ENCODE measurements at regions not wholly inside any gene's neighbourhood (a gene's known extent, or its start where the extent isn't known, plus 50 kb on each side); places are given as distances from the start of the nearest gene placed in this dataset.

DNA sequence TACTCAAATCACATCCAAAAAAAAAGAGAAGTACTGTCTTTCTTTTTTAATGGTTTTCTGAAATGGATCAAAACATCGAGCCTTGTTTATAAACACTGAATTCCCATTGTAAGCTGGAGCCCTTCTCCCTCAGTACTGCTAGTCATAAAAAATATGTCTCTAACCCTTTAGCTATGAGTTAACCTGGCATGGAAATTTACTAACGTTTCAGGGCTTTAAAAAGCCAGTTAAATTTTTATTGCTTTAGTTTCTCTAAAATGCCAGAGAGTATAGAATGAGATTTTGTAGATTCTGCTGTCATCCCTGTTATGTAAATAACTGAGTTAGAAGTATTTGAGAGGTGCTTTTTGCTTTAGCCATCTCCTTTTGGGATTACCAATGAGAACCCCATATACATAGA, 528.3 kb downstream of the EFNB2 start:
- Mint-ChIP-seq H3K9me3 (no peaks in the 10 kb centered on the region), H3K27me3 (ENCODE audit: low read depth) (peaks cover 4% of the 10 kb centered on the region), H3K4me3 (no peak overlapping the region), H3K4me1 (no peaks in the 10 kb centered on the region), H3K27ac (no peak overlapping the region), H3K36me3 (ENCODE audit: low read depth) (no peaks in the 10 kb centered on the region)
- TF ChIP-seq, protein P1, sequence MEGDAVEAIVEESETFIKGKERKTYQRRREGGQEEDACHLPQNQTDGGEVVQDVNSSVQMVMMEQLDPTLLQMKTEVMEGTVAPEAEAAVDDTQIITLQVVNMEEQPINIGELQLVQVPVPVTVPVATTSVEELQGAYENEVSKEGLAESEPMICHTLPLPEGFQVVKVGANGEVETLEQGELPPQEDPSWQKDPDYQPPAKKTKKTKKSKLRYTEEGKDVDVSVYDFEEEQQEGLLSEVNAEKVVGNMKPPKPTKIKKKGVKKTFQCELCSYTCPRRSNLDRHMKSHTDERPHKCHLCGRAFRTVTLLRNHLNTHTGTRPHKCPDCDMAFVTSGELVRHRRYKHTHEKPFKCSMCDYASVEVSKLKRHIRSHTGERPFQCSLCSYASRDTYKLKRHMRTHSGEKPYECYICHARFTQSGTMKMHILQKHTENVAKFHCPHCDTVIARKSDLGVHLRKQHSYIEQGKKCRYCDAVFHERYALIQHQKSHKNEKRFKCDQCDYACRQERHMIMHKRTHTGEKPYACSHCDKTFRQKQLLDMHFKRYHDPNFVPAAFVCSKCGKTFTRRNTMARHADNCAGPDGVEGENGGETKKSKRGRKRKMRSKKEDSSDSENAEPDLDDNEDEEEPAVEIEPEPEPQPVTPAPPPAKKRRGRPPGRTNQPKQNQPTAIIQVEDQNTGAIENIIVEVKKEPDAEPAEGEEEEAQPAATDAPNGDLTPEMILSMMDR (IDR thresholded peaks at IDR 0.05; ENCODE audit: unreplicated experiment in 3 of 3), result no peak

DNA sequence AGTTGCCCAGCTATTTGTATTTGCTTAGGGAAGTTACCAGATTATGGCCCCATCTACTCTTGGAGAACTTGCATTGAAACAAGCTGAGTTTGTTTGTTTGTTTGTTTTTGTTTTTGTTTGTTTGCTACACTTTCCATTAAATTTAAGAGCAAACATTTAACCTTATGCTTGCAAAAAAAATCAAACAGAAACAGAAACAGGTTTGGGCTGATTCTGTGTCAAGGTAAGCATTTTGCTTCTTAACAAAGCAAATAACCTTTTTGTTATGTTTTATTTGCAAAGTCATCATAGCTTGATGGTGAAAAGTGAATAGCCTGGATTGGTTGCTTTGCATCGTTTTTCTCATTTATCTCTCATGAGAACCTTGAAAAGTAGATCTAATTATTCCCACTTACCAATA, 531.8 kb downstream of the EFNB2 start:
- TF ChIP-seq, protein P1 (IDR thresholded peaks at IDR 0.05; ENCODE audit: unreplicated experiment in 3 of 3), result no peak
- H3K27ac Mint-ChIP-seq, result no peak overlapping the region

GRCh38 chr13:106001443-106001842, 534.0 kb downstream of the EFNB2 start:
- H3K36me3 Mint-ChIP-seq (ENCODE audit: low read depth), result peaks cover 5% of the 10 kb centered on the region
- TF ChIP-seq, protein P1 (IDR thresholded peaks at IDR 0.05; ENCODE audit: unreplicated experiment in 3 of 3), result no peak
- peaks cover 4% of the 10 kb centered on the region for H3K27me3 Mint-ChIP-seq (ENCODE audit: low read depth)
- H3K9me3 Mint-ChIP-seq, result peaks cover 6% of the 10 kb centered on the region
- no peak overlapping the region for H3K4me3 Mint-ChIP-seq
- no peak overlapping the region for H3K27ac Mint-ChIP-seq
- peaks cover 23% of the 10 kb centered on the region for H3K4me1 Mint-ChIP-seq

More for the DNA sequence above, 531.8 kb downstream of the EFNB2 start:
- H3K36me3 Mint-ChIP-seq (ENCODE audit: low read depth), result peaks cover 2% of the 10 kb centered on the region
- H3K4me3 Mint-ChIP-seq, result no peak overlapping the region
- H3K27me3 Mint-ChIP-seq (ENCODE audit: low read depth), result no peaks in the 10 kb centered on the region
- peaks cover 3% of the 10 kb centered on the region for H3K4me1 Mint-ChIP-seq
- H3K9me3 Mint-ChIP-seq, result peaks cover 3% of the 10 kb centered on the region

DNA sequence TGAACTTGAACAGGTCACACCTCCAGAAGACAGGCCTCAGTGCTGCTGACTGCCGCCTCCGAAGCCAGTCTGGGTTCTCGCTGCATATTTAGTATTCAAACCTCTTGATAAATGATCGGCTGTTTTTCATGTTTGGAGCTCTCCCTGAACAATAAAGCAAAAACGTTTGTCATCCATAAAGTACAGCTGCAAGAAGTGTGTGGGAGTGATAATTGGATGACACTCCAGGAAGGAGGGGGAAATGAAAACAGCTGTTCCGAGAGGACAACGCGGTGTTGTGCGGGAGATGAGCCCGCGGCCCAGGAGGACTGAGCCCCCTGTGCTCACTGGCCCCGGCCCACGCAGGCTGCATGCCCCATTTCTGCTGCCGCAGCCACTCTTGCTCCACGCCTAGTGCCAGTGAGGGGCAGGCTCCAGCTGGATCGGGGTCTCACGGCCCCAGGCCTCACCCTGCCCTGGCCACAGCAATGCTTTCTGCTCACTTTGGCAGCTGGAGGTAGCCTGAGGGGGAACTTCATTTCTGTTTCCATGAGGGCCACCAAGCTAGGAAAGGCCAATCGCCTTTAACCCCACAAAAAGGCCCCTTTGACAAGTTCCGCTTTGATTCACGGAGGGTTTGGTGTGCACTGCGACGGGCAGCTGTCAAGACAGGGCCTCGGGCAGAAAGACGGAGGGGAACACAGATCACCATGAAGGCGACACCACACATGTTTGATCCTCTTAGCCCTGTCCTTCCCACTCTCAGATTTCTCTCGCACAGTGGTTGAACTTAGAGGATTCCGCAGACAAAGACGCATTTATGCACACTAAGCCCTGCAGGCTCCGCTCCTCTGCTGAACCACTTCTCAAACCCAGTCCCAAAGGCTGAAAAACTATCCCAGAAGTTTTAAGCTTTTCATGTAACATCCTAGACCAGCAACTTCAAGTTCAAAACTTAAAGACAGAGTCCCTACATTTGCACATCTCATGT, 537.6 kb downstream of the EFNB2 start:
- peak overlapping the region; percentile 33 to 36 (median 33) for H3K4me3 Mint-ChIP-seq
- H3K9me3 Mint-ChIP-seq, result peaks cover 6% of the 10 kb centered on the region
- TF ChIP-seq, protein P1 (IDR thresholded peaks at IDR 0.05; ENCODE audit: unreplicated experiment in 3 of 3), result no peak
- peak overlapping the region; percentile 0 to 81 (median 68) for H3K27ac Mint-ChIP-seq
- H3K36me3 Mint-ChIP-seq (ENCODE audit: low read depth), result peaks cover 5% of the 10 kb centered on the region
- peaks cover 35% of the 10 kb centered on the region for H3K4me1 Mint-ChIP-seq
- H3K27me3 Mint-ChIP-seq (ENCODE audit: low read depth), result peaks cover 8% of the 10 kb centered on the region

GRCh38 chr13:105996391-105997025, 539.0 kb downstream of the EFNB2 start:
- H3K27ac Mint-ChIP-seq, result peak overlapping the region; percentile 0 to 74 (median 68)
- TF ChIP-seq, protein P1 (IDR thresholded peaks at IDR 0.05; ENCODE audit: unreplicated experiment in 3 of 3), result no peak
- peaks cover 8% of the 10 kb centered on the region for H3K27me3 Mint-ChIP-seq (ENCODE audit: low read depth)
- peak overlapping the region in 2 of 3 experiments; percentile 2 to 6 for H3K4me3 Mint-ChIP-seq
- H3K9me3 Mint-ChIP-seq, result peaks cover 6% of the 10 kb centered on the region
- H3K36me3 Mint-ChIP-seq (ENCODE audit: low read depth), result peaks cover 5% of the 10 kb centered on the region
- H3K4me1 Mint-ChIP-seq, result peaks cover 42% of the 10 kb centered on the region
